IMR-90 (cell line): ENCODE measurements at regions not wholly inside any gene's neighbourhood (a gene's known extent, or its start where the extent isn't known, plus 50 kb on each side); places are given as distances from the start of the nearest gene placed in this dataset.
"Not testable (repeated sequence)": the region's sequence is repeated elsewhere in the genome, so short reads cannot be mapped to it uniquely, and the experiment has no call there.

Source experiments
- ATAC-seq: fragments of 200-7000 bp; cut with Tn5 transposase; 2 replicates; pipeline ENCODE4 v1.9.1; 2020; ENCODE audit warnings: low read depth, mild to moderate bottlenecking, moderate library complexity
- BruUV-seq: library from RNA; stranded (reverse); fragments of 400-500 nt; replicated peaks from 2 replicates; lab custom pipeline; 2021; lab: Mats Ljungman, UMichigan
- CTCF ChIA-PET: fragments of 300-600 bp; formaldehyde crosslinking; extraction: SDS; loops from one replicate; lab custom pipeline; 2021; ENCODE audit warnings: antibody characterized with exemption; lab: Yijun Ruan, JAX
- POLR2A ChIA-PET: fragments of 300-600 bp; sonication (Branson Sonifier 250); formaldehyde crosslinking; loops from one replicate; lab custom pipeline; 2022; ENCODE audit warnings: antibody characterized with exemption; ENCODE audit not compliant: unreplicated experiment; lab: Charles Lee
- DNase-seq: peaks from one replicate; pipeline ENCODE4 v3.0.0; 2013
- H2AFZ ChIP-seq: replicated peaks from 2 replicates; pipeline ENCODE3; 2013; ENCODE audit warnings: low read length, mild to moderate bottlenecking; ENCODE audit not compliant: poor library complexity
- H2AK5ac ChIP-seq: 2 replicates; pipeline ENCODE4 v1.6.1; 2013; ENCODE audit warnings: low read depth, low read length, inconsistent platforms
- H2AK9ac ChIP-seq: replicated peaks from 2 replicates; pipeline ENCODE3; 2013; ENCODE audit warnings: mild to moderate bottlenecking, low read depth, low read length, moderate library complexity; ENCODE audit not compliant: poor library complexity
- H2BK120ac ChIP-seq: 2 replicates; pipeline ENCODE4 v1.6.1; 2013; ENCODE audit warnings: low read depth, low read length, inconsistent platforms
- H2BK15ac ChIP-seq: 3 replicates; pipeline ENCODE4 v1.6.1; 2013; ENCODE audit warnings: low read depth, low read length, inconsistent platforms
- H2BK20ac ChIP-seq: 2 replicates; pipeline ENCODE4 v1.6.1; 2013; ENCODE audit warnings: low read depth, mild to moderate bottlenecking, inconsistent platforms, low read length, moderate library complexity
- H2BK5ac ChIP-seq: 2 replicates; pipeline ENCODE4 v1.6.1; 2013; ENCODE audit warnings: mild to moderate bottlenecking, low read depth, low read length, inconsistent platforms; ENCODE audit not compliant: poor library complexity, severe bottlenecking
- H3K14ac ChIP-seq: replicated peaks from 2 replicates; pipeline ENCODE4 v1.6.1; 2013; ENCODE audit warnings: low read depth, low read length, inconsistent platforms
- H3K18ac ChIP-seq: 2 replicates; pipeline ENCODE4 v1.6.1; 2013; ENCODE audit warnings: low read depth, low read length, control low read depth
- H3K23ac ChIP-seq: 2 replicates; pipeline ENCODE4 v1.6.1; 2013; ENCODE audit warnings: low read depth, low read length, inconsistent platforms
- H3K27ac ChIP-seq: 2 replicates; pipeline ENCODE4 v1.5.1; 2013; ENCODE audit warnings: mild to moderate bottlenecking, control low read depth, low read length; ENCODE audit not compliant: insufficient read depth
- H3K27me3 ChIP-seq: 2 replicates; pipeline ENCODE4 v1.6.1; 2013; ENCODE audit warnings: low read length; ENCODE audit not compliant: control insufficient read depth, insufficient read depth
- H3K36me3 ChIP-seq: 2 replicates; pipeline ENCODE4 v1.6.1; 2013; ENCODE audit warnings: low read length, mixed read lengths; ENCODE audit not compliant: control insufficient read depth, insufficient read depth
- H3K4ac ChIP-seq: 2 replicates; pipeline ENCODE4 v1.6.1; 2013; ENCODE audit warnings: low read depth, low read length, inconsistent platforms
- H3K4me1 ChIP-seq: 2 replicates; pipeline ENCODE4 v1.6.1; 2013; ENCODE audit warnings: low read length, mixed read lengths; ENCODE audit not compliant: control insufficient read depth, insufficient read depth
- H3K4me2 ChIP-seq: 2 replicates; pipeline ENCODE4 v1.6.1; 2013; ENCODE audit warnings: low read depth, mild to moderate bottlenecking, control low read depth, low read length, moderate library complexity
- H3K4me3 ChIP-seq: 2 replicates; pipeline ENCODE4 v1.5.1; 2013; ENCODE audit warnings: low read depth, mild to moderate bottlenecking, control low read depth, low read length, moderate library complexity; ENCODE audit not compliant: insufficient read depth
- H3K56ac ChIP-seq: 2 replicates; pipeline ENCODE4 v1.6.1; 2013; ENCODE audit warnings: low read length, inconsistent platforms; ENCODE audit not compliant: insufficient read depth; ENCODE audit errors: extremely low read depth
- H3K79me1 ChIP-seq, 2 experiments: 2 replicates each; pipeline ENCODE4 v1.6.1; 2013; ENCODE audit warnings: low read length in 2 of 2, inconsistent platforms in 1 of 2, low read depth in 1 of 2
- H3K9ac ChIP-seq: 2 replicates; pipeline ENCODE4 v1.6.1; 2013; ENCODE audit warnings: low read depth, low read length, control low read depth
- H3K9me1 ChIP-seq: 2 replicates; pipeline ENCODE4 v1.6.1; 2013; ENCODE audit warnings: low read length, inconsistent platforms; ENCODE audit not compliant: insufficient read depth
- H3K9me3 ChIP-seq: 2 replicates; pipeline ENCODE4 v1.6.1; 2013; ENCODE audit warnings: low read length; ENCODE audit not compliant: control insufficient read depth, insufficient read depth
- H4K20me1 ChIP-seq: 2 replicates; pipeline ENCODE4 v1.6.1; 2013; ENCODE audit warnings: low read length, inconsistent platforms; ENCODE audit not compliant: insufficient read depth
- H4K5ac ChIP-seq: 2 replicates; pipeline ENCODE4 v1.6.1; 2013; ENCODE audit warnings: mild to moderate bottlenecking, low read depth, low read length, control low read depth
- H4K8ac ChIP-seq, 2 experiments: 2 replicates each; pipeline ENCODE4 v1.6.1; 2013; ENCODE audit warnings: low read depth in 2 of 2, low read length in 2 of 2, control low read depth in 1 of 2, inconsistent platforms in 1 of 2
- H4K91ac ChIP-seq: 2 replicates; pipeline ENCODE4 v1.6.1; 2013; ENCODE audit warnings: low read depth, low read length, inconsistent platforms; ENCODE audit not compliant: insufficient read depth
- WGBS, 2 experiments: methylation state at CpG; one replicate each; pipeline versions ENCODE4 v1.1.5 to v1.1.7; 2013; ENCODE audit warnings: missing lambda C conversion rate in 2 of 2; ENCODE audit not compliant: insufficient read length in 1 of 2; ENCODE audit errors: extremely low coverage in 2 of 2; 5-methylcytosine and 5-hydroxymethylcytosine counted together
- dilution Hi-C: fragments of 300-500 bp; cut with HindIII; formaldehyde crosslinking; loops from one replicate; pipeline ENCODE4 v1.14.3; 2018; ENCODE audit warnings: low sequenced_read_pairs; ENCODE audit not compliant: unreplicated experiment
- in situ Hi-C: fragments of 300-500 bp; cut with MboI; formaldehyde crosslinking; loops from 3 replicates; pipeline ENCODE4 v1.14.3; 2019; ENCODE audit warnings: low sequenced_read_pairs, inconsistent platforms, mixed read lengths
- intact Hi-C: fragments of 100-400 bp; cut with micrococcal nuclease; formaldehyde crosslinking; loops from 2 replicates; pipeline ENCODE4 v1.10.0; 2022

GRCh38 chr16:17735099-17735498 lies 264.3 kb upstream of the XYLT1 start:
- H3K4me2 ChIP-seq, H2BK120ac ChIP-seq, H2BK15ac ChIP-seq, H2BK5ac ChIP-seq, H2BK20ac ChIP-seq, H2AK9ac ChIP-seq, H3K9me3 ChIP-seq, POLR2A ChIA-PET, H3K4me3 ChIP-seq, in situ Hi-C loops, H2AK5ac ChIP-seq, intact Hi-C loops, H3K9ac ChIP-seq, H3K4me1 ChIP-seq, H4K5ac ChIP-seq, H2AFZ ChIP-seq, H3K4ac ChIP-seq, H3K18ac ChIP-seq, H3K36me3 ChIP-seq, H3K27ac ChIP-seq, BruUV-seq, H3K14ac ChIP-seq, H4K91ac ChIP-seq, ATAC-seq, H3K56ac ChIP-seq, H3K23ac ChIP-seq, H3K9me1 ChIP-seq, DNase-seq, H3K27me3 ChIP-seq, H4K20me1 ChIP-seq, H3K79me1 ChIP-seq, dilution Hi-C loops, CTCF ChIA-PET, H4K8ac ChIP-seq: not testable (repeated sequence)
- no CpG with 5 or more reads among the region's 3 CpGs for WGBS, 2 experiments
